BJ (cell line): ENCODE measurements at regions not wholly inside any gene's neighbourhood (a gene's known extent, or its start where the extent isn't known, plus 50 kb on each side); places are given as distances from the start of the nearest gene placed in this dataset. TPM values are rescaled to one million over a fixed set of nuclear protein-coding genes. Genes with fewer than 3 reads are reported as not detected.
A peak's percentile ranks its signal among the peaks of the same experiment; 100 is the strongest.

Source experiments
- CTCF ChIA-PET: fragments of 350-600 bp; formaldehyde crosslinking; extraction: SDS; loops from one replicate; lab custom pipeline; 2021; ENCODE audit warnings: antibody characterized with exemption, inconsistent platforms; lab: Yijun Ruan, JAX
- POLR2A ChIA-PET: fragments of 300-600 bp; sonication (Branson Sonifier 250); formaldehyde crosslinking; extraction: SDS; loops from one replicate; lab custom pipeline; 2021; ENCODE audit warnings: antibody characterized with exemption; lab: Charles Lee
- DNase-seq: peaks from one replicate; pipeline ENCODE4 v3.0.0-alpha.2; 2011; ENCODE audit warnings: low read depth
- H3K27me3 ChIP-seq: 2 replicates; pipeline ENCODE4 v1.6.0; 2011; ENCODE audit warnings: low read length; ENCODE audit not compliant: control insufficient read depth, insufficient read depth
- H3K36me3 ChIP-seq: 2 replicates; pipeline ENCODE4 v1.5.1; 2011; ENCODE audit warnings: low read length; ENCODE audit not compliant: control insufficient read depth, insufficient read depth
- H3K4me3 ChIP-seq: 2 replicates; pipeline ENCODE4 v1.5.1; 2011; ENCODE audit warnings: low read depth, mild to moderate bottlenecking, control low read depth, low read length
- CTCF ChIP-seq: IDR thresholded peaks from 2 replicates; pipeline ENCODE4 v1.5.1; 2011; ENCODE audit warnings: low read depth, mild to moderate bottlenecking, control low read depth, inconsistent platforms, low read length, moderate library complexity; ENCODE audit not compliant: insufficient read depth
- small RNA-seq: library from RNA; depleted of rRNA; stranded (forward); fragments of <200 nt; gene quantifications from one replicate; pipeline ENCODE3, GENCODE V24; 2012; ENCODE audit warnings: low replicate concordance, low read depth; ENCODE audit not compliant: insufficient read length

GRCh38 chr14:106875503-106875902 lies 1349.1 kb downstream of the TMEM121 start:
- POLR2A ChIA-PET, result no interaction called here
- CTCF ChIA-PET, result no interaction called here
- TF ChIP-seq CTCF, result no peak
- Histone ChIP-seq H3K4me3 (no peak overlapping the region), H3K36me3 (no peaks in the 10 kb centered on the region), H3K27me3 (no peaks in the 10 kb centered on the region)
- no peak for DNase-seq

GRCh38 chr14:106876711-106877110 lies 1350.3 kb downstream of the TMEM121 start:
- Histone ChIP-seq H3K27me3 (no peaks in the 10 kb centered on the region), H3K36me3 (no peaks in the 10 kb centered on the region), H3K4me3 (no peak overlapping the region)
- TF ChIP-seq CTCF, result no peak
- POLR2A ChIA-PET, result no interaction called here
- DNase-seq, result no peak
- CTCF ChIA-PET, result no interaction called here

GRCh38 chr14:106877517-106877916 lies 1351.1 kb downstream of the TMEM121 start:
- H3K36me3 ChIP-seq, result no peaks in the 10 kb centered on the region
- ChIA-PET POLR2A (no interaction called here), CTCF (no interaction called here)
- DNase-seq, result no peak
- H3K27me3 ChIP-seq, result no peaks in the 10 kb centered on the region
- TF ChIP-seq CTCF, result no peak
- H3K4me3 ChIP-seq, result no peak overlapping the region

GRCh38 chr14:106879241-106879640 lies 1352.9 kb downstream of the TMEM121 start:
- Histone ChIP-seq H3K4me3 (no peak overlapping the region), H3K36me3 (no peaks in the 10 kb centered on the region), H3K27me3 (no peaks in the 10 kb centered on the region)
- CTCF ChIA-PET, result no interaction called here
- DNase-seq, result no peak
- 0 out of 2 replicates have a peak, but pooled peaks have one; percentile 8 for TF ChIP-seq CTCF
- POLR2A ChIA-PET, result no interaction called here

- no peak overlapping the region for H3K4me3 ChIP-seq
- ChIA-PET POLR2A (no interaction called here), CTCF (interaction anchor here (1.3 kb wide), 1 partner anchor 9 kb away, joined by 3 read pairs; no protein-coding TSS in a partner anchor)
- no peak for DNase-seq
- no peaks in the 10 kb centered on the region for H3K36me3 ChIP-seq
- TF ChIP-seq CTCF, result peak; percentile 41
- no peaks in the 10 kb centered on the region for H3K27me3 ChIP-seq
Observed at GRCh38 chr14:106883218-106883692, 1356.9 kb downstream of the TMEM121 start.

Small RNA genes lying in the stretch of these regions (small RNA-seq; reads per million reads assigned to genes)
- gene AC244452.1 (not detected), gene IGHD1-1 (not detected), gene IGHD1-14 (not detected), gene IGHD1-20 (not detected), gene IGHD1-26 (not detected), gene IGHD1-7 (not detected), gene IGHD2-15 (not detected), gene IGHD2-2 (not detected), gene IGHD2-21 (not detected), gene IGHD2-8 (not detected), gene IGHD3-10 (not detected), gene IGHD3-16 (not detected), gene IGHD3-22 (not detected), gene IGHD3-3 (not detected), gene IGHD3-9 (not detected), gene IGHD4-11 (not detected), gene IGHD4-17 (not detected), gene IGHD4-23 (not detected), gene IGHD4-4 (not detected), gene IGHD5-12 (not detected), gene IGHD5-18 (not detected), gene IGHD5-24 (not detected), gene IGHD5-5 (not detected), gene IGHD6-13 (not detected), gene IGHD6-19 (not detected), gene IGHD6-25 (not detected), gene IGHD6-6 (not detected), gene IGHD7-27 (not detected), gene IGHJ1 (not detected), gene IGHJ1P (not detected), gene IGHJ2 (not detected), gene IGHJ2P (not detected), gene IGHJ3 (not detected), gene IGHJ3P (not detected), gene IGHJ4 (not detected), gene IGHJ5 (not detected), gene IGHJ6 (not detected), gene IGHV1-12 (not detected), gene IGHV1-14 (not detected), gene IGHV3-19 (not detected), gene IGHV3-57 (not detected), gene IGHV3-76 (not detected), gene IGHV5-78 (not detected), gene IGHV7-40 (not detected), gene IGHVII-1-1 (not detected), gene IGHVII-15-1 (not detected), gene IGHVII-22-1 (not detected), gene IGHVII-28-1 (not detected), gene IGHVII-33-1 (not detected), gene IGHVII-40-1 (not detected), gene IGHVII-44-2 (not detected), gene IGHVII-46-1 (not detected), gene IGHVII-49-1 (not detected), gene IGHVII-51-2 (not detected), gene IGHVII-53-1 (not detected), gene IGHVII-60-1 (not detected), gene IGHVII-62-1 (not detected), gene IGHVII-67-1 (not detected), gene IGHVII-74-1 (not detected), gene IGHVII-78-1 (not detected), gene IGHVIII-11-1 (not detected), gene IGHVIII-13-1 (not detected), gene IGHVIII-2-1 (not detected), gene IGHVIII-22-2 (not detected), gene IGHVIII-25-1 (not detected), gene IGHVIII-26-1 (not detected), gene IGHVIII-38-1 (not detected), gene IGHVIII-5-1 (not detected), gene IGHVIII-5-2 (not detected), gene IGHVIII-67-2 (not detected), gene IGHVIII-67-3 (not detected), gene IGHVIII-67-4 (not detected), gene IGHVIII-76-1 (not detected), gene IGHVIII-82 (not detected), gene MIR4507 (not detected), gene MIR4537 (not detected), gene MIR4538 (not detected), gene MIR4539 (not detected), gene MIR5195 (not detected), gene MIR8071-1 (not detected), gene MIR8071-2 (not detected), gene RNA5SP389 (not detected)
